ENCODE measurements at regions not wholly inside any gene's neighbourhood (a gene's known extent, or its start where the extent isn't known, plus 50 kb on each side); places are given as distances from the start of the nearest gene placed in this dataset.

- TF ChIP-seq CTCF (conservative IDR thresholded peaks at IDR 0.05; ENCODE audit: low read depth, low read length) (no peak), EZH2phosphoT487 (IDR thresholded peaks at IDR 0.05; ENCODE audit: borderline replicate concordance, low read length) (no peak), EZH2 (IDR thresholded peaks at IDR 0.05; ENCODE audit: low read length, unreplicated experiment) (no peak)
Measured at GRCh38 chr4:157819693-157820464, 352.9 kb downstream of the GASK1B start.
